H9 (cell line): ENCODE measurements at regions not wholly inside any gene's neighbourhood (a gene's known extent, or its start where the extent isn't known, plus 50 kb on each side); places are given as distances from the start of the nearest gene placed in this dataset.
"Not testable (repeated sequence)": the region's sequence is repeated elsewhere in the genome, so short reads cannot be mapped to it uniquely, and the experiment has no call there.

Source experiments
- DNase-seq: peaks from one replicate; pipeline ENCODE4 v3.0.0-alpha.2; 2017
- H2AFZ ChIP-seq: one replicate; pipeline ENCODE4 v1.6.1; 2013; ENCODE audit warnings: mild to moderate bottlenecking, low read length, control low read depth, moderate library complexity
- H2AK5ac ChIP-seq: 2 replicates; pipeline ENCODE4 v1.6.1; 2013; ENCODE audit warnings: low read length, control low read depth, mixed read lengths; ENCODE audit not compliant: insufficient read length
- H2BK120ac ChIP-seq: one replicate; pipeline ENCODE4 v1.6.1; 2013; ENCODE audit warnings: low read depth, mild to moderate bottlenecking, low read length, control low read depth, inconsistent platforms; ENCODE audit not compliant: poor library complexity, severe bottlenecking
- H2BK12ac ChIP-seq: 2 replicates; pipeline ENCODE4 v1.6.1; 2013; ENCODE audit warnings: low read length, control low read depth, mixed read lengths, low read depth; ENCODE audit not compliant: insufficient read length
- H2BK15ac ChIP-seq: 2 replicates; pipeline ENCODE4 v1.6.1; 2013; ENCODE audit warnings: low read depth, low read length, control low read depth
- H2BK20ac ChIP-seq: one replicate; pipeline ENCODE4 v1.6.1; 2013; ENCODE audit warnings: low read depth, mild to moderate bottlenecking, low read length, control low read depth, inconsistent platforms; ENCODE audit not compliant: poor library complexity, severe bottlenecking
- H2BK5ac ChIP-seq: 2 replicates; pipeline ENCODE4 v1.6.1; 2013; ENCODE audit warnings: low read length, control low read depth, mixed read lengths; ENCODE audit not compliant: insufficient read length
- H3K14ac ChIP-seq: 2 replicates; pipeline ENCODE4 v1.6.1; 2013; ENCODE audit warnings: low read length, control low read depth; ENCODE audit not compliant: insufficient read depth
- H3K18ac ChIP-seq: 2 replicates; pipeline ENCODE4 v1.6.1; 2013; ENCODE audit warnings: low read depth, mild to moderate bottlenecking, mixed read lengths, low read length, control low read depth; ENCODE audit not compliant: insufficient read length
- H3K23ac ChIP-seq: 2 replicates; pipeline ENCODE4 v1.6.1; 2013; ENCODE audit warnings: low read length, control low read depth, mixed read lengths, low read depth; ENCODE audit not compliant: insufficient read length
- H3K23me2 ChIP-seq: 2 replicates; pipeline ENCODE4 v1.6.1; 2013; ENCODE audit warnings: low read depth, mild to moderate bottlenecking, mixed read lengths, low read length, control low read depth; ENCODE audit not compliant: insufficient read length, poor library complexity, severe bottlenecking
- H3K27ac ChIP-seq: 2 replicates; pipeline ENCODE4 v1.5.1; 2013; ENCODE audit warnings: low read length, control low read depth, mixed read lengths, low read depth; ENCODE audit not compliant: insufficient read length
- H3K27me3 ChIP-seq: 2 replicates; pipeline ENCODE4 v1.6.1; 2013; ENCODE audit warnings: low read length, control low read depth, inconsistent platforms; ENCODE audit not compliant: insufficient read depth
- H3K4ac ChIP-seq: 2 replicates; pipeline ENCODE4 v1.6.1; 2013; ENCODE audit warnings: low read depth, mild to moderate bottlenecking, control low read depth, inconsistent platforms, low read length, moderate library complexity
- H3K4me1 ChIP-seq: 2 replicates; pipeline ENCODE4 v1.6.1; 2013; ENCODE audit warnings: low read length, control low read depth, inconsistent platforms; ENCODE audit not compliant: insufficient read depth
- H3K4me2 ChIP-seq: 2 replicates; pipeline ENCODE4 v1.6.1; 2013; ENCODE audit warnings: low read length, control low read depth, mixed read lengths; ENCODE audit not compliant: insufficient read length, insufficient read depth
- H3K56ac ChIP-seq: 2 replicates; pipeline ENCODE4 v1.6.1; 2013; ENCODE audit warnings: low read depth, mild to moderate bottlenecking, mixed read lengths, low read length, control low read depth; ENCODE audit not compliant: insufficient read length
- H3K79me1 ChIP-seq: 2 replicates; pipeline ENCODE4 v1.6.1; 2013; ENCODE audit warnings: low read depth, mild to moderate bottlenecking, moderate library complexity, low read length, control low read depth, inconsistent platforms; ENCODE audit not compliant: insufficient read depth, poor library complexity, severe bottlenecking
- H3K79me2 ChIP-seq: 2 replicates; pipeline ENCODE4 v1.6.1; 2013; ENCODE audit warnings: low read length, control low read depth, inconsistent platforms; ENCODE audit not compliant: insufficient read depth
- H3K9ac ChIP-seq: 2 replicates; pipeline ENCODE4 v1.6.1; 2013; ENCODE audit warnings: low read length, control low read depth, mixed read lengths; ENCODE audit not compliant: insufficient read length; ENCODE audit errors: extremely low read depth
- H3K9me3 ChIP-seq: one replicate; pipeline ENCODE4 v1.6.1; 2013; ENCODE audit warnings: low read depth, low read length, inconsistent platforms; ENCODE audit not compliant: control insufficient read depth
- H3T11ph ChIP-seq: one replicate; pipeline ENCODE4 v1.6.1; 2013; ENCODE audit warnings: mild to moderate bottlenecking, low read length, control low read depth, inconsistent platforms
- H4K20me1 ChIP-seq: one replicate; pipeline ENCODE4 v1.6.1; 2013; ENCODE audit not compliant: control insufficient read depth, insufficient read length, insufficient read depth
- H4K5ac ChIP-seq: 2 replicates; pipeline ENCODE4 v1.6.1; 2013; ENCODE audit warnings: low read depth, mild to moderate bottlenecking, mixed read lengths, low read length, control low read depth; ENCODE audit not compliant: insufficient read length
- H4K8ac ChIP-seq: replicated peaks from 2 replicates; pipeline ENCODE4 v1.6.1; 2013; ENCODE audit warnings: low read length, control low read depth, mixed read lengths, low read depth; ENCODE audit not compliant: insufficient read length
- H4K91ac ChIP-seq: 2 replicates; pipeline ENCODE4 v1.6.1; 2013; ENCODE audit warnings: low read depth, mild to moderate bottlenecking, moderate library complexity, mixed read lengths, low read length, control low read depth; ENCODE audit not compliant: insufficient read length
- H3K27ac Mint-ChIP-seq, 3 experiments: 2 replicates in 2 of 3; 3 replicates in 1 of 3; pipeline ENCODE4 v1.8.0; 2020 to 2021; ENCODE audit warnings: mixed read lengths in 3 of 3, mild to moderate bottlenecking in 1 of 3, moderate library complexity in 1 of 3
- H3K27me3 Mint-ChIP-seq: 2 replicates; pipeline ENCODE4 v1.8.0; 2021; ENCODE audit warnings: low read depth, mild to moderate bottlenecking, moderate library complexity, mixed read lengths
- H3K36me3 Mint-ChIP-seq, 3 experiments: 2 replicates in 2 of 3; 3 replicates in 1 of 3; pipeline ENCODE4 v1.8.0; 2020 to 2021; ENCODE audit warnings: low read depth in 3 of 3, mixed read lengths in 3 of 3; ENCODE audit not compliant: insufficient read depth in 1 of 3
- H3K4me1 Mint-ChIP-seq, 2 experiments: 2 replicates each; pipeline ENCODE4 v1.8.0; 2020; ENCODE audit warnings: mixed read lengths in 2 of 2
- H3K4me3 Mint-ChIP-seq, 2 experiments: 2 replicates in 1 of 2; 3 replicates in 1 of 2; pipeline ENCODE4 v1.8.0; 2020 to 2021; ENCODE audit warnings: mild to moderate bottlenecking in 2 of 2, mixed read lengths in 2 of 2, moderate library complexity in 1 of 2
- H3K9me3 Mint-ChIP-seq, 2 experiments: 2 replicates in 1 of 2; 3 replicates in 1 of 2; pipeline ENCODE4 v1.8.0; 2020; ENCODE audit warnings: mild to moderate bottlenecking in 2 of 2, mixed read lengths in 2 of 2, moderate library complexity in 1 of 2
- WGBS: extraction: QIAGEN DNeasy Blood & Tissue Kit; methylation state at CpG from one replicate; pipeline ENCODE4 v1.1.7; 2013; ENCODE audit warnings: missing lambda C conversion rate, low lambda C conversion rate, mixed read lengths; ENCODE audit not compliant: insufficient read length; ENCODE audit errors: extremely low coverage; 5-methylcytosine and 5-hydroxymethylcytosine counted together
- TF ChIP-seq, protein P1 (sequence below): fragments of 200-600 bp; sonication (generic); conservative IDR thresholded peaks from 3 replicates; pipeline ENCODE4 v1.8.0; 2021; ENCODE audit warnings: antibody characterized with exemption, mild to moderate bottlenecking

DNA sequence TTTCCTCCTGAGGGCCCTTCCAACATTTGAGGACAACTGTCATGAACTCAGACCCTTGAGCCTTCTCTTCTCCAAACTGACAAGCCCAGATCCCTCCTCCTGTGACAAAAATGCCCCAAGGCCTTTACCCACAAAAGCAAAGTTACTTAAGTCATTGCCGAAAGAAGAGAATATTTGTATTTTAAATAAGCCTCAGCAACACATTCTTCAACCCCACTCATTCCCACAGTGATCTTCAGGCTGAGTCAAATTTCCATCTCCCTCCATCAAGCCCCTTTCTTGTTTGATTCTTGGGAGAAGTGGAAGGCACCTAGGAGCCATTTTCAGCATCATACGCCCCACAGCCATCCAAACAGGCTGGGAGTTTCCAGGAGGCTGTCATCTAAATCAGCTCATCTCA is 150.8 kb upstream of the PDE1C start:
- Histone ChIP-seq H3K9me3 (no peaks in the 10 kb centered on the region), H3K9ac (no peak overlapping the region), H3K4me1 (no peaks in the 10 kb centered on the region), H4K8ac (no peak overlapping the region), H2BK120ac (no peak overlapping the region), H2BK20ac (no peak overlapping the region), H2AFZ (no peak overlapping the region), H2BK15ac (no peak overlapping the region), H3K4ac (no peak overlapping the region), H2BK5ac (no peak overlapping the region), H4K91ac (no peak overlapping the region), H2BK12ac (no peak overlapping the region), H3K23me2 (no peaks in the 10 kb centered on the region), H4K5ac (no peak overlapping the region), H4K20me1 (no peaks in the 10 kb centered on the region), H2AK5ac (no peak overlapping the region), H3K23ac (no peak overlapping the region), H3T11ph (no peak overlapping the region), H3K27me3 (no peaks in the 10 kb centered on the region), H3K27ac (no peak overlapping the region), H3K56ac (no peak overlapping the region), H3K18ac (no peak overlapping the region), H3K4me2 (no peak overlapping the region), H3K79me2 (no peaks in the 10 kb centered on the region), H3K14ac (no peak overlapping the region), H3K79me1 (no peaks in the 10 kb centered on the region)
- H3K4me3 Mint-ChIP-seq: no peak overlapping the region
- no peak for DNase-seq
- H3K4me1 Mint-ChIP-seq: no peaks in the 10 kb centered on the region
- TF ChIP-seq, protein P1, sequence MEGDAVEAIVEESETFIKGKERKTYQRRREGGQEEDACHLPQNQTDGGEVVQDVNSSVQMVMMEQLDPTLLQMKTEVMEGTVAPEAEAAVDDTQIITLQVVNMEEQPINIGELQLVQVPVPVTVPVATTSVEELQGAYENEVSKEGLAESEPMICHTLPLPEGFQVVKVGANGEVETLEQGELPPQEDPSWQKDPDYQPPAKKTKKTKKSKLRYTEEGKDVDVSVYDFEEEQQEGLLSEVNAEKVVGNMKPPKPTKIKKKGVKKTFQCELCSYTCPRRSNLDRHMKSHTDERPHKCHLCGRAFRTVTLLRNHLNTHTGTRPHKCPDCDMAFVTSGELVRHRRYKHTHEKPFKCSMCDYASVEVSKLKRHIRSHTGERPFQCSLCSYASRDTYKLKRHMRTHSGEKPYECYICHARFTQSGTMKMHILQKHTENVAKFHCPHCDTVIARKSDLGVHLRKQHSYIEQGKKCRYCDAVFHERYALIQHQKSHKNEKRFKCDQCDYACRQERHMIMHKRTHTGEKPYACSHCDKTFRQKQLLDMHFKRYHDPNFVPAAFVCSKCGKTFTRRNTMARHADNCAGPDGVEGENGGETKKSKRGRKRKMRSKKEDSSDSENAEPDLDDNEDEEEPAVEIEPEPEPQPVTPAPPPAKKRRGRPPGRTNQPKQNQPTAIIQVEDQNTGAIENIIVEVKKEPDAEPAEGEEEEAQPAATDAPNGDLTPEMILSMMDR: no peak
- H3K36me3 Mint-ChIP-seq: no peaks in the 10 kb centered on the region
- H3K9me3 Mint-ChIP-seq: no peaks in the 10 kb centered on the region
- peaks cover 20% of the 10 kb centered on the region for H3K27me3 Mint-ChIP-seq
- no CpG with 5 or more reads among the region's 2 CpGs for WGBS
- H3K27ac Mint-ChIP-seq: no peak overlapping the region

DNA sequence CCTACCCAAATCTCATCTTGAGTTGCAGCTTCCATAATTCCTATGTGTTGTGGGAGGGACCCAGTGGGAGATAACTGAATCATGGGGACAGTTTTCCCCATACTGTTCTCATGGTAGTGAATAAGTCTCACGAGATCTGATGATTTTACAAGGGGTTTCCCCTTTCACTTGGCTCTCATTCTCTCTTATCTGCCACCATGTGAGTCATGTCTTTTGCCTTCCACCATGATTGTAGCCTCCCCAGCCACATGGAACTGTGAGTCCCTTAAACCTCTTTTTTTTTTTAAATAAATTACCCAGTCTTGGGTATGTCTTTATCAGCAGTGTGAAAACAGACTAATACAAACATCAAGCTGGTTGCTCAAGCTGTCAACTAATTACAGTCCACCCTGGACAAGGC is 149.6 kb upstream of the PDE1C start:
- not testable (repeated sequence) for H3K9me3 Mint-ChIP-seq

More for the DNA sequence above, 149.6 kb upstream of the PDE1C start:
- H2BK15ac ChIP-seq, H3K9me3 ChIP-seq, H3K23ac ChIP-seq, H4K8ac ChIP-seq, H3K79me1 ChIP-seq, H3K14ac ChIP-seq, H3K36me3 Mint-ChIP-seq, H2BK5ac ChIP-seq, H3K4me3 Mint-ChIP-seq, H3K4me1 Mint-ChIP-seq, H2BK20ac ChIP-seq, H2BK120ac ChIP-seq, H4K5ac ChIP-seq, DNase-seq, H3K23me2 ChIP-seq, H3K4ac ChIP-seq, H4K20me1 ChIP-seq, H3K27ac Mint-ChIP-seq, H3T11ph ChIP-seq, H3K79me2 ChIP-seq, H2BK12ac ChIP-seq, H3K27ac ChIP-seq, H3K18ac ChIP-seq, H3K9ac ChIP-seq, H3K4me1 ChIP-seq, H4K91ac ChIP-seq, H3K27me3 ChIP-seq, H3K56ac ChIP-seq, H3K4me2 ChIP-seq, H2AK5ac ChIP-seq, H2AFZ ChIP-seq: not testable (repeated sequence)
- peaks cover 27% of the 10 kb centered on the region for H3K27me3 Mint-ChIP-seq
- no CpG with 5 or more reads among the region's 1 CpG for WGBS
